Osteoblast (primary cell): ENCODE measurements at regions not wholly inside any gene's neighbourhood (a gene's known extent, or its start where the extent isn't known, plus 50 kb on each side); places are given as distances from the start of the nearest gene placed in this dataset.

Experiments
- DNase-seq: peaks from one replicate; pipeline ENCODE4 v3.0.0; 2011; ENCODE audit warnings: low spot score, mixed read lengths; ENCODE audit not compliant: insufficient read length; ENCODE audit errors: missing footprints
- H2AFZ ChIP-seq: 2 replicates; pipeline ENCODE4 v1.6.0; 2011; ENCODE audit warnings: mild to moderate bottlenecking, low read length
- H3K27ac ChIP-seq: 2 replicates; pipeline ENCODE4 v1.5.1; 2011; ENCODE audit warnings: mild to moderate bottlenecking, low read depth, low read length, moderate library complexity
- H3K27me3 ChIP-seq: 2 replicates; pipeline ENCODE4 v1.6.0; 2012; ENCODE audit warnings: mild to moderate bottlenecking, control low read depth, inconsistent platforms, low read length, moderate library complexity; ENCODE audit not compliant: insufficient read depth
- H3K36me3 ChIP-seq: 2 replicates; pipeline ENCODE4 v1.5.1; 2011; ENCODE audit warnings: mild to moderate bottlenecking, low read length, control low read depth, moderate library complexity; ENCODE audit not compliant: insufficient read depth
- H3K4me1 ChIP-seq: 2 replicates; pipeline ENCODE4 v1.5.1; 2011; ENCODE audit warnings: mild to moderate bottlenecking, low read length, control low read depth, moderate library complexity; ENCODE audit not compliant: insufficient read depth
- H3K4me2 ChIP-seq: 2 replicates; pipeline ENCODE4 v1.6.0; 2011; ENCODE audit warnings: mild to moderate bottlenecking, low read length; ENCODE audit not compliant: insufficient read depth
- H3K4me3 ChIP-seq: fragments of 200-600 bp; sonication (generic); 3 replicates; pipeline ENCODE4 v1.5.1; 2012; ENCODE audit warnings: mild to moderate bottlenecking, low read length, inconsistent platforms; ENCODE audit not compliant: insufficient read depth
- H3K79me2 ChIP-seq: 2 replicates; pipeline ENCODE4 v1.6.0; 2012; ENCODE audit warnings: mild to moderate bottlenecking, low read length, control low read depth, inconsistent platforms; ENCODE audit not compliant: insufficient read depth
- H3K9me3 ChIP-seq: 2 replicates; pipeline ENCODE4 v1.5.1; 2011; ENCODE audit warnings: low read depth, low read length, control low read depth
- H4K20me1 ChIP-seq: 2 replicates; pipeline ENCODE4 v1.6.0; 2012; ENCODE audit warnings: mild to moderate bottlenecking, low read length, control low read depth; ENCODE audit not compliant: insufficient read depth
- TF ChIP-seq, protein P1 (sequence below): IDR thresholded peaks from 2 replicates; pipeline ENCODE4 v1.5.1; 2011; ENCODE audit warnings: mild to moderate bottlenecking, low read depth, low read length, moderate library complexity; ENCODE audit errors: extremely low read depth

GRCh38 chr6:168929871-168930450 is 323.7 kb downstream of the THBS2 start:
- TF ChIP-seq, protein P1, sequence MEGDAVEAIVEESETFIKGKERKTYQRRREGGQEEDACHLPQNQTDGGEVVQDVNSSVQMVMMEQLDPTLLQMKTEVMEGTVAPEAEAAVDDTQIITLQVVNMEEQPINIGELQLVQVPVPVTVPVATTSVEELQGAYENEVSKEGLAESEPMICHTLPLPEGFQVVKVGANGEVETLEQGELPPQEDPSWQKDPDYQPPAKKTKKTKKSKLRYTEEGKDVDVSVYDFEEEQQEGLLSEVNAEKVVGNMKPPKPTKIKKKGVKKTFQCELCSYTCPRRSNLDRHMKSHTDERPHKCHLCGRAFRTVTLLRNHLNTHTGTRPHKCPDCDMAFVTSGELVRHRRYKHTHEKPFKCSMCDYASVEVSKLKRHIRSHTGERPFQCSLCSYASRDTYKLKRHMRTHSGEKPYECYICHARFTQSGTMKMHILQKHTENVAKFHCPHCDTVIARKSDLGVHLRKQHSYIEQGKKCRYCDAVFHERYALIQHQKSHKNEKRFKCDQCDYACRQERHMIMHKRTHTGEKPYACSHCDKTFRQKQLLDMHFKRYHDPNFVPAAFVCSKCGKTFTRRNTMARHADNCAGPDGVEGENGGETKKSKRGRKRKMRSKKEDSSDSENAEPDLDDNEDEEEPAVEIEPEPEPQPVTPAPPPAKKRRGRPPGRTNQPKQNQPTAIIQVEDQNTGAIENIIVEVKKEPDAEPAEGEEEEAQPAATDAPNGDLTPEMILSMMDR = no peak
- no peaks in the 10 kb centered on the region for H4K20me1 ChIP-seq
- no peak overlapping the region for H3K4me3 ChIP-seq
- H3K27me3 ChIP-seq = no peaks in the 10 kb centered on the region
- no peak for DNase-seq
- H3K27ac ChIP-seq = no peak overlapping the region
- no peaks in the 10 kb centered on the region for H3K9me3 ChIP-seq
- no peak overlapping the region for H3K4me2 ChIP-seq
- no peaks in the 10 kb centered on the region for H3K36me3 ChIP-seq
- H3K79me2 ChIP-seq = no peaks in the 10 kb centered on the region
- H3K4me1 ChIP-seq = no peaks in the 10 kb centered on the region
- no peak overlapping the region for H2AFZ ChIP-seq

- TF ChIP-seq, protein P1 = no peak
- H3K27ac ChIP-seq = no peak overlapping the region
- H3K36me3 ChIP-seq = no peaks in the 10 kb centered on the region
- H3K27me3 ChIP-seq = no peaks in the 10 kb centered on the region
- no peaks in the 10 kb centered on the region for H3K79me2 ChIP-seq
- H2AFZ ChIP-seq = no peak overlapping the region
- H3K4me3 ChIP-seq = no peak overlapping the region
- H3K4me2 ChIP-seq = no peak overlapping the region
- no peaks in the 10 kb centered on the region for H3K4me1 ChIP-seq
- no peaks in the 10 kb centered on the region for H3K9me3 ChIP-seq
- DNase-seq = no peak
- H4K20me1 ChIP-seq = no peaks in the 10 kb centered on the region
Observed at GRCh38 chr6:168928012-168928411, 325.6 kb downstream of the THBS2 start.

GRCh38 chr6:168927026-168927425 is 326.6 kb downstream of the THBS2 start:
- H3K4me3 ChIP-seq = no peak overlapping the region
- no peaks in the 10 kb centered on the region for H4K20me1 ChIP-seq
- H3K4me1 ChIP-seq = no peaks in the 10 kb centered on the region
- H3K27me3 ChIP-seq = no peaks in the 10 kb centered on the region
- no peak overlapping the region for H3K27ac ChIP-seq
- TF ChIP-seq, protein P1 = no peak
- H2AFZ ChIP-seq = no peak overlapping the region
- no peaks in the 10 kb centered on the region for H3K36me3 ChIP-seq
- DNase-seq = no peak
- no peaks in the 10 kb centered on the region for H3K79me2 ChIP-seq
- peak overlapping the region; percentile 57 for H3K4me2 ChIP-seq
- H3K9me3 ChIP-seq = no peaks in the 10 kb centered on the region

GRCh38 chr6:168926306-168926705 is 327.3 kb downstream of the THBS2 start:
- Histone ChIP-seq H3K4me2 (no peak overlapping the region), H3K9me3 (no peaks in the 10 kb centered on the region)

More at GRCh38 chr6:168926306-168926705, 327.3 kb downstream of the THBS2 start:
- H3K27me3 ChIP-seq = no peaks in the 10 kb centered on the region
- H3K79me2 ChIP-seq = no peaks in the 10 kb centered on the region
- H3K27ac ChIP-seq = no peak overlapping the region
- H4K20me1 ChIP-seq = no peaks in the 10 kb centered on the region
- no peak overlapping the region for H3K4me3 ChIP-seq
- H2AFZ ChIP-seq = no peak overlapping the region
- no peak for DNase-seq
- TF ChIP-seq, protein P1 = no peak
- no peaks in the 10 kb centered on the region for H3K4me1 ChIP-seq
- no peaks in the 10 kb centered on the region for H3K36me3 ChIP-seq
